CD4-positive, CD25-positive, alpha-beta regulatory T cell (primary cell): ENCODE measurements at regions not wholly inside any gene's neighbourhood (a gene's known extent, or its start where the extent isn't known, plus 50 kb on each side); places are given as distances from the start of the nearest gene placed in this dataset.
"Not testable (repeated sequence)": the region's sequence is repeated elsewhere in the genome, so short reads cannot be mapped to it uniquely, and the experiment has no call there.

Source experiments
- ATAC-seq, 2 donors: fragments of 150-1000 bp; cut with Tn5 transposase; one replicate each; pipeline ENCODE4 v1.10.0; 2021; ENCODE audit warnings: low read depth in 2 of 2, moderate number of reproducible peaks in 2 of 2, moderate library complexity in 1 of 2
- DNase-seq, 3 donors: peaks; one replicate each; pipeline versions ENCODE4 v3.0.0 to v3.0.0-alpha.2; 2012 to 2022; ENCODE audit warnings: mixed read lengths in 1 of 3
- H3K27ac ChIP-seq: one replicate; pipeline ENCODE4 v1.7.0; 2013; ENCODE audit warnings: mild to moderate bottlenecking, low read length; ENCODE audit not compliant: insufficient read depth, poor library complexity, severe bottlenecking
- H3K27me3 ChIP-seq: one replicate; pipeline ENCODE4 v1.7.0; 2013; ENCODE audit warnings: low read length; ENCODE audit not compliant: control insufficient read depth, insufficient read depth
- H3K36me3 ChIP-seq: one replicate; pipeline ENCODE4 v1.7.0; 2013; ENCODE audit warnings: mild to moderate bottlenecking, low read length, moderate library complexity; ENCODE audit not compliant: control insufficient read depth, insufficient read depth
- H3K4me1 ChIP-seq: 2 replicates; pipeline ENCODE4 v1.7.0; 2013; ENCODE audit warnings: mild to moderate bottlenecking, low read length; ENCODE audit not compliant: insufficient read depth, control insufficient read depth, poor library complexity, severe bottlenecking
- H3K4me3 ChIP-seq: one replicate; pipeline ENCODE4 v1.7.0; 2013; ENCODE audit warnings: low read depth, mild to moderate bottlenecking, low read length, moderate library complexity
- H3K9me3 ChIP-seq, 2 experiments: 1 replicate in 1 of 2; 2 replicates in 1 of 2; pipeline ENCODE4 v1.7.0; 2013; ENCODE audit warnings: low read length in 2 of 2, mild to moderate bottlenecking in 1 of 2, moderate library complexity in 1 of 2; ENCODE audit not compliant: control insufficient read depth in 2 of 2
- H3K27ac Mint-ChIP-seq, 3 donors: one replicate each; pipeline ENCODE4 v1.8.0; 2020 to 2022; ENCODE audit warnings: mild to moderate bottlenecking in 3 of 3, mixed read lengths in 3 of 3, moderate library complexity in 2 of 3
- H3K27me3 Mint-ChIP-seq: one replicate; pipeline ENCODE4 v1.8.0; 2022; ENCODE audit warnings: mild to moderate bottlenecking, mixed read lengths
- H3K36me3 Mint-ChIP-seq: one replicate; pipeline ENCODE4 v1.8.0; 2020; ENCODE audit warnings: mixed read lengths
- H3K4me1 Mint-ChIP-seq, 4 donors: one replicate each; pipeline ENCODE4 v1.8.0; 2020 to 2022; ENCODE audit warnings: mixed read lengths in 4 of 4, mild to moderate bottlenecking in 1 of 4
- H3K4me3 Mint-ChIP-seq, 4 donors: one replicate each; pipeline ENCODE4 v1.8.0; 2020 to 2022; ENCODE audit warnings: mild to moderate bottlenecking in 4 of 4, mixed read lengths in 4 of 4, moderate library complexity in 3 of 4
- H3K9me3 Mint-ChIP-seq, 7 donors: one replicate each; pipeline ENCODE4 v1.8.0; 2020 to 2022; ENCODE audit warnings: mixed read lengths in 7 of 7, mild to moderate bottlenecking in 3 of 7, moderate library complexity in 2 of 7

GRCh38 chr7:32816409-32816948 is 75.1 kb downstream of the KBTBD2 start:
- not testable (repeated sequence) for H3K4me1 ChIP-seq, H3K27ac ChIP-seq, H3K36me3 ChIP-seq, DNase-seq, H3K4me1 Mint-ChIP-seq, H3K27me3 ChIP-seq, H3K4me3 ChIP-seq, H3K27ac Mint-ChIP-seq, H3K9me3 ChIP-seq, H3K36me3 Mint-ChIP-seq, H3K9me3 Mint-ChIP-seq, H3K4me3 Mint-ChIP-seq, ATAC-seq
- H3K27me3 Mint-ChIP-seq: peaks cover 19% of the 10 kb centered on the region

DNA sequence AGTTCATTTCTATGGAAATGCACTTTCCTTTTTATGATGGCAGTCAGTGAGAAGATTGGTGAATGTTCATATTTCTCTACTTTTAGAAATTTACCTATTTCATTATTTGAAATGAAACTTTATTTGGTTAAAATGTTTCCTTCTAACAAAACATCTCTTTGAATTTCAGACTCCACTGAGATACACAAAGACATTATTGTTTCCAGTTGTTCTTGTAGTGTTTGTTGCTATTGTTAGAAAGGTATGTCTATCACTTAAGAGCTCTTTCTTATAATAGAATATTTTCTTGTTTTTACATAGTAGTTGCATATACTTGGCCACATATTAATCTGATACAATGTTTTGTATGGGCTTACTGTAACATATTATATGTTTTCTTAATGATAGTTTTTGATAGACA is 76.8 kb downstream of the KBTBD2 start:
- not testable (repeated sequence) for H3K4me3 ChIP-seq, DNase-seq, H3K9me3 Mint-ChIP-seq, H3K27ac Mint-ChIP-seq, H3K27me3 ChIP-seq, H3K9me3 ChIP-seq, H3K4me3 Mint-ChIP-seq, H3K4me1 ChIP-seq, H3K4me1 Mint-ChIP-seq, ATAC-seq, H3K36me3 ChIP-seq, H3K36me3 Mint-ChIP-seq, H3K27ac ChIP-seq
- H3K27me3 Mint-ChIP-seq: peaks cover 22% of the 10 kb centered on the region

- no peaks in the 10 kb centered on the region for H3K4me1 Mint-ChIP-seq
- no peak overlapping the region for H3K4me3 Mint-ChIP-seq
- H3K36me3 Mint-ChIP-seq: no peaks in the 10 kb centered on the region
- no peaks in the 10 kb centered on the region for H3K9me3 Mint-ChIP-seq
- DNase-seq (no peak), ATAC-seq (no peak)
- H3K4me1 ChIP-seq: no peaks in the 10 kb centered on the region
- H3K27ac Mint-ChIP-seq: no peak overlapping the region
- no peaks in the 10 kb centered on the region for H3K27me3 ChIP-seq
- peaks cover 16% of the 10 kb centered on the region for H3K27me3 Mint-ChIP-seq
- no peak overlapping the region for H3K4me3 ChIP-seq
- no peaks in the 10 kb centered on the region for H3K36me3 ChIP-seq
- no peaks in the 10 kb centered on the region for H3K9me3 ChIP-seq
- H3K27ac ChIP-seq: no peak overlapping the region
These were observed 81.7 kb downstream of the KBTBD2 start for GRCh38 chr7:32809871-32810270.

DNA sequence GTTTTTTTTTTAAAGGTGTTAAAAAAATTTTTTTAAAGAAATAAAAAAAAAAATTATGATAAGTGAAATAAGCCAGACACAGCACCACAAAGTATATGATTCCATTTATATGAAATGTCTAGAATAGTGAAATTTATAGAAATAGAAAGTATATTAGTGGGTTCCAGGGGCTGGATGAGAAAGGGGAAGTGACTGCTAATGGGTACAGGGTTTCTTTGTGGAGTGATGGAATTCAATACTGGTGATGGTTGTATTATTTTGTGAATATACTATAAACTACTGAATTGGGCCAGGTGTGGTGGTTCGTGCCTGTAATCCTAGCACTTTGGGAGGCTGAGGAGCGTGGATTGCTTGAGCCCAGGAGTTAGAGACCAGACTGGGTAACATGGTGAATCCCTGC is 82.2 kb downstream of the KBTBD2 start:
- Mint-ChIP-seq H3K9me3 (no peaks in the 10 kb centered on the region), H3K27me3 (peaks cover 16% of the 10 kb centered on the region), H3K36me3 (no peaks in the 10 kb centered on the region), H3K4me3 (no peak overlapping the region), H3K4me1 (no peaks in the 10 kb centered on the region), H3K27ac (no peak overlapping the region)
- no peak for ATAC-seq
- no peak for DNase-seq
- no peak overlapping the region for H3K27ac ChIP-seq
- no peaks in the 10 kb centered on the region for H3K36me3 ChIP-seq
- no peaks in the 10 kb centered on the region for H3K4me1 ChIP-seq
- H3K27me3 ChIP-seq: no peaks in the 10 kb centered on the region
- H3K9me3 ChIP-seq: no peaks in the 10 kb centered on the region
- no peak overlapping the region for H3K4me3 ChIP-seq

DNA sequence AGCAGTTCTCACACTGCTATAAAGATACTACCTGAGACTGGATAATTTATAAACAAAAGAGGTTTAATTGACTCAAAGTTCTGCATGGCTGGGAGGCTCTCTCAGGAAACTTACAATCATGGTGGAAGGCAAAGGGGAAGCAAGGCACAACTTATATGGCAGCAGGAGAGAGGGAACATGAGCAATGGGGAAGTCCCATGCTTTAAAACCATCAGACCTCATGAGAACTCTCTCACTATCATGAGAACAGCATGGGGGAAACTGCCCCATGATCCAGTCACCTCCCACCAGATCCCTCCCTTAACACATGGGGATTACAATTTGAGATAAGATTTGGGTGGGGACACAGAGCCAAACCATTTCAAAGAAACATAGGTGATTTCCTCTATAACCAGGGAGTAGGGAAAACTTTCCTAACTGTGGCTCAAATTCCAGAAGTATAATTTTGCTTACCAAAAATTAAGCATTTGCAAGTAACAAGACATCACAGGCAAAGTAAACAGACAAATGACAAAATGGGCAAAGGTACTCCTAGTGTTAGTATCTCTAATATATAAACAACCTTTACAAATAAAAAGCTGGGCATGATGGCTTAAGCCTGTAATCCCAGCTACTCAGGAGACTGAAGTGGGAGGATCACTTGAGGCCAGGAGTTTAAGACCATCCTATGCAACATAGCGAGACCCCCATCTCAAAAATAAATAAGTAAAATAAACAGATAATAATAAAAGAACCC is 88.0 kb downstream of the KBTBD2 start:
- no peak overlapping the region for H3K4me3 ChIP-seq
- ATAC-seq: no peak
- H3K4me3 Mint-ChIP-seq: no peak overlapping the region
- H3K27ac Mint-ChIP-seq: no peak overlapping the region
- DNase-seq: no peak
- H3K36me3 Mint-ChIP-seq: no peaks in the 10 kb centered on the region
- H3K27me3 Mint-ChIP-seq: peaks cover 2% of the 10 kb centered on the region
- H3K9me3 ChIP-seq: peaks cover 4 to 10% of the 10 kb centered on the region in 2 experiments
- H3K4me1 Mint-ChIP-seq: no peaks in the 10 kb centered on the region
- no peak overlapping the region for H3K27ac ChIP-seq
- H3K27me3 ChIP-seq: no peaks in the 10 kb centered on the region
- H3K9me3 Mint-ChIP-seq: peaks cover 3 to 20% (median 9%) of the 10 kb centered on the region in 7 donors
- H3K4me1 ChIP-seq: no peaks in the 10 kb centered on the region
- no peaks in the 10 kb centered on the region for H3K36me3 ChIP-seq

DNA sequence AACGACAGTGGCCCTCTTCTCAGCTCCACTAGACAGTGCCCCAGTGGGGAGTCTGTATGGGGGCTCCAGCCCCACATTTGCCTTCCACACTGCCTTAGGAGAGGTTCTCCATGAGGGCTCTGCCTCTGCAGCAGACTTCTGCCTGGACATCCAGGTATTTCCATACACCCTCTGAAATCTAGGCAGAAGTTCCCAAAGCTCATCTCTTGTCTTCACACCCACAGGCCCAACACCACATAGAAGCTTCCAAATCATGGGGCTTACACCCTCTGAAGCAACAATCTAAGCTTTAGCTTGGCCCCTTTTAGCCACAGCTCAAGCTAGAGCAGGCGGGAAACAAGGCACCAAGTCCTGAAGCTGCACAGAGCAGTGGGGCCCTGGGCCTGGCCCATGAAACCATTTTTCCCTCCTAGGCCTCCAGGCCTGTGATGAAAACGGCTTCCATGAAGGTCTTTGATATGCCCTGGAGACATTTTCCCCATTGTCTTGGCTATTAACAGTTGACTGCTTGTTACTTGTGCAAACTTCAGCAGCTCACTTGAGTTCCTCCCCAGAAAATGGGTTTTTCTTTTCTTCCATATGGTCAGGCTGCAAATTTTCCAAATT is 89.2 kb downstream of the KBTBD2 start:
- DNase-seq: no peak
- H3K36me3 ChIP-seq: no peaks in the 10 kb centered on the region
- no peak overlapping the region for H3K27ac ChIP-seq
- no peak overlapping the region for H3K4me3 ChIP-seq
- no peak overlapping the region for H3K4me3 Mint-ChIP-seq
- H3K27me3 Mint-ChIP-seq: peaks cover 5% of the 10 kb centered on the region
- no peak for ATAC-seq
- no peaks in the 10 kb centered on the region for H3K4me1 Mint-ChIP-seq
- H3K9me3 ChIP-seq: peaks cover 4 to 10% of the 10 kb centered on the region in 2 experiments
- H3K27ac Mint-ChIP-seq: no peak overlapping the region
- H3K27me3 ChIP-seq: no peaks in the 10 kb centered on the region
- no peaks in the 10 kb centered on the region for H3K4me1 ChIP-seq
- no peaks in the 10 kb centered on the region for H3K36me3 Mint-ChIP-seq
- peaks cover 3 to 20% (median 9%) of the 10 kb centered on the region in 7 donors for H3K9me3 Mint-ChIP-seq

- not testable (repeated sequence) for H3K27me3 Mint-ChIP-seq, ATAC-seq, H3K4me1 Mint-ChIP-seq
These were observed 98.5 kb downstream of the KBTBD2 start for GRCh38 chr7:32793053-32793452.

More at GRCh38 chr7:32793053-32793452, 98.5 kb downstream of the KBTBD2 start:
- not testable (repeated sequence) for H3K27me3 ChIP-seq, H3K27ac Mint-ChIP-seq, H3K9me3 ChIP-seq, H3K4me3 ChIP-seq, H3K9me3 Mint-ChIP-seq, DNase-seq, H3K4me1 ChIP-seq, H3K36me3 Mint-ChIP-seq, H3K27ac ChIP-seq, H3K36me3 ChIP-seq, H3K4me3 Mint-ChIP-seq
